Stomach (tissue), 8 donors: ENCODE measurements at regions not wholly inside any gene's neighbourhood (a gene's known extent, or its start where the extent isn't known, plus 50 kb on each side); places are given as distances from the start of the nearest gene placed in this dataset.

ENCODE experiments used
- DNase-seq, 2 donors: peaks; one replicate each; pipeline versions ENCODE4 v3.0.0 to v3.0.0-alpha.2; 2013 to 2019
- H3K27ac ChIP-seq, 5 donors: fragments of 200-600 bp in 4 of 5; sonication (generic) in 4 of 5; one replicate each; pipeline ENCODE4 v1.5.1; 2013 to 2019; ENCODE audit warnings: mild to moderate bottlenecking in 1 of 5, moderate library complexity in 1 of 5
- H3K27me3 ChIP-seq, 3 donors: fragments of 200-600 bp; sonication (generic); one replicate each; pipeline ENCODE4 v1.5.1; 2017 to 2019; ENCODE audit warnings: mixed run types in 1 of 3
- H3K36me3 ChIP-seq, 4 donors: fragments of 200-600 bp; sonication (generic); 1 replicate in 3 of 4; 2 replicates in 1 of 4; pipeline ENCODE4 v1.5.1; 2016 to 2019
- H3K4me1 ChIP-seq, 4 donors: fragments of 200-600 bp; sonication (generic); one replicate each; pipeline ENCODE4 v1.5.1; 2016 to 2019
- H3K4me3 ChIP-seq, 4 donors: fragments of 200-600 bp; sonication (generic) in 3 of 4; one replicate each; pipeline ENCODE4 v1.5.1; 2016 to 2019; ENCODE audit warnings: mild to moderate bottlenecking in 1 of 4
- H3K9me3 ChIP-seq, 4 donors: fragments of 200-600 bp; sonication (generic); one replicate each; pipeline ENCODE4 v1.5.1; 2016 to 2019
- CTCF ChIP-seq, 7 experiments: fragments of 450-650 bp in 4 of 7; fragments of 200-600 bp in 3 of 7; sonication (generic) in 3 of 7; IDR thresholded peaks; one replicate each; pipeline ENCODE4 v1.5.1; 2016 to 2019; ENCODE audit warnings: antibody characterized with exemption in 7 of 7, control low read depth in 2 of 7, mild to moderate bottlenecking in 1 of 7
- EP300 ChIP-seq: sonication (generic); formaldehyde crosslinking; IDR thresholded peaks from one replicate; pipeline ENCODE4 v1.6.1; 2017; ENCODE audit warnings: antibody characterized with exemption
- POLR2A ChIP-seq, 4 donors: fragments of 450-650 bp; IDR thresholded peaks; one replicate each; pipeline ENCODE4 v1.6.1; 2016; ENCODE audit warnings: antibody characterized with exemption in 4 of 4, control low read depth in 2 of 4, mild to moderate bottlenecking in 1 of 4, moderate library complexity in 1 of 4
- POLR2AphosphoS5 ChIP-seq, 3 donors: sonication (generic); formaldehyde crosslinking; IDR thresholded peaks; one replicate each; pipeline ENCODE4 v1.6.1; 2016; ENCODE audit warnings: antibody characterized with exemption in 3 of 3
- WGBS, 5 donors: extraction: QIAGEN DNeasy Blood & Tissue Kit in 3 of 5; methylation state at CpG; one replicate each; pipeline versions ENCODE4 v1.1.5 to v1.1.7; 2013 to 2018; 5-methylcytosine and 5-hydroxymethylcytosine counted together
- intact Hi-C: fragments of 100-400 bp; cut with DNase I; formaldehyde crosslinking; loops from one replicate; pipeline ENCODE4 v1.15.1; 2023; ENCODE audit warnings: low total_unique reads
- donor health status: healthy with polysubstance abuse.
- donor health status: Bipolar disorder and iron deficiency.
- donor health status: healthy.

GRCh38 chr11:120057028-120057330, 80.9 kb downstream of the TRIM29 start:
- H3K27me3 ChIP-seq, result peaks cover 0 to 22% (median under 1%) of the 10 kb centered on the region in 3 donors
- H3K9me3 ChIP-seq, result no peaks in the 10 kb centered on the region
- WGBS, 5 donors, result 64 to 74% (median 68%) methylated on average over 4 of the region's 4 CpGs
- H3K4me3 ChIP-seq, result no peak overlapping the region
- no peak overlapping the region for H3K27ac ChIP-seq
- TF ChIP-seq POLR2AphosphoS5 (IDR thresholded peaks at IDR 0.05) (no peak), EP300 (no peak), POLR2A (IDR thresholded peaks at IDR 0.05) (no peak), CTCF (IDR thresholded peaks at IDR 0.05) (no peak)
- H3K36me3 ChIP-seq, result no peaks in the 10 kb centered on the region
- no peak for DNase-seq
- intact Hi-C loops, result no loop called here
- peaks cover 0 to 1% (median under 1%) of the 10 kb centered on the region in 4 donors for H3K4me1 ChIP-seq

GRCh38 chr11:120056301-120057027, 81.4 kb downstream of the TRIM29 start:
- Histone ChIP-seq H3K36me3 (no peaks in the 10 kb centered on the region), H3K27ac (no peak overlapping the region), H3K27me3 (peaks cover 0 to 19% (median 0%) of the 10 kb centered on the region in 3 donors), H3K9me3 (no peaks in the 10 kb centered on the region), H3K4me1 (no peaks in the 10 kb centered on the region), H3K4me3 (no peak overlapping the region)
- no peak for DNase-seq
- 79 to 88% (median 86%) methylated on average over 6 to 10 of the region's 10 CpGs for WGBS, 5 donors
- intact Hi-C loops, result no loop called here
- no peak for TF ChIP-seq POLR2AphosphoS5 (IDR thresholded peaks at IDR 0.05)
- TF ChIP-seq CTCF (IDR thresholded peaks at IDR 0.05), result no peak
- no peak for TF ChIP-seq EP300
- TF ChIP-seq POLR2A (IDR thresholded peaks at IDR 0.05), result no peak

DNA sequence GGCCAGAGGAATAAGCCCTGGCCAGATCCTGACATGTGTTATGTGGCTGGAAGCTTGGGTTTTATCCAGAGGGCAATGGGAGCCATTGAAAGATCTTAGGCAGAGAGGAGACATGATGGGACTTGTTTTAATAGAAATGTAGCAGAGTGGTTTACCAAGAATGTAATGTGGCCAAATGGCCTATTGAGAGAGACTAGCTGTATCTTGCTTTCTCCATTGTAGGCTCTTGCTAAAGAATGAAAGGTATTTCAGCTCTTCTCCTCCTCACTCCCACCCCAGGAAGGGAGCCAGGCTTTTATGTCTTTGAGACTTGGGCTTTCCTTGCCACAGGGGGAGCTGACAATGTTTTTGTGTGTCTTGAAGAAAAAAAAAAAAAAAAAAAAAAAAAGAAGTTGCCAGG, 82.3 kb downstream of the TRIM29 start:
- Histone ChIP-seq H3K9me3 (no peaks in the 10 kb centered on the region), H3K27ac (no peak overlapping the region), H3K36me3 (no peaks in the 10 kb centered on the region), H3K27me3 (peaks cover 0 to 19% (median 0%) of the 10 kb centered on the region in 3 donors), H3K4me1 (no peaks in the 10 kb centered on the region), H3K4me3 (no peak overlapping the region)
- DNase-seq, result no peak
- intact Hi-C loops, result no loop called here
- no peak for TF ChIP-seq POLR2A (IDR thresholded peaks at IDR 0.05)
- no peak for TF ChIP-seq CTCF (IDR thresholded peaks at IDR 0.05)

GRCh38 chr11:120054753-120055045, 83.2 kb downstream of the TRIM29 start:
- TF ChIP-seq POLR2A (IDR thresholded peaks at IDR 0.05) (no peak), EP300 (no peak), POLR2AphosphoS5 (IDR thresholded peaks at IDR 0.05) (no peak), CTCF (IDR thresholded peaks at IDR 0.05) (no peak)
- no peaks in the 10 kb centered on the region for H3K9me3 ChIP-seq
- H3K27ac ChIP-seq, result no peak overlapping the region
- intact Hi-C loops, result no loop called here
- no peaks in the 10 kb centered on the region for H3K36me3 ChIP-seq
- peaks cover 0 to 19% (median 0%) of the 10 kb centered on the region in 3 donors for H3K27me3 ChIP-seq
- no peak for DNase-seq
- no peak overlapping the region for H3K4me3 ChIP-seq
- no peaks in the 10 kb centered on the region for H3K4me1 ChIP-seq
- 84 to 97% (median 87%) methylated on average over 4 of the region's 4 CpGs for WGBS, 5 donors
